HG02642 (cell line): ENCODE measurements at regions not wholly inside any gene's neighbourhood (a gene's known extent, or its start where the extent isn't known, plus 50 kb on each side); places are given as distances from the start of the nearest gene placed in this dataset.
"Not testable (repeated sequence)": the region's sequence is repeated elsewhere in the genome, so short reads cannot be mapped to it uniquely, and the experiment has no call there.

Source experiments
- ATAC-seq: cut with Tn5 transposase; IDR thresholded peaks from one replicate; pipeline ENCODE4 v1.9.1; 2021; ENCODE audit warnings: mild to moderate bottlenecking; ENCODE audit not compliant: unreplicated experiment, poor library complexity

- no peak for ATAC-seq
These were observed 79.4 kb upstream of the SLC25A33 start for GRCh38 chr1:9459816-9460407.

DNA sequence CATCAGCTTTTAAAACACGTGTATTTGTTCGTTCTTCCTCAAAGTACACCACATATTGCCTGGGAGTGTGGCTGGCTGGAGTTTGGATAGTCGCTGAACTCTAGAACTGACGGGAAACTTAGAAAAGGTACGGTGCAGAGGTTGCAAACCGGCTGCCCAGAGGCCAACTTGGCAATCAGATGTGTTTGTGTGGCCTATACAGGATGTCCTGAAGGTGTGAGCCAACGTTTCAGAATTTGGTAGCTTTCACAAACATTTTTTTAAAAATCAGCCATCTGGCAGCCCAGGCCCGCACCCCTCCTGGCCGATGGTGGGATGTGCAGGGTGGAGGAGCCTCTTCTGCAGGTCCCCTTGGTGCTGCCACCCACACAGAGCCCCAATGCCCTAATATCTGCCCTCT, 73.6 kb upstream of the SLC25A33 start:
- no peak for ATAC-seq

GRCh38 chr1:9466780-9467758, 72.2 kb upstream of the SLC25A33 start:
- no peak for ATAC-seq

DNA sequence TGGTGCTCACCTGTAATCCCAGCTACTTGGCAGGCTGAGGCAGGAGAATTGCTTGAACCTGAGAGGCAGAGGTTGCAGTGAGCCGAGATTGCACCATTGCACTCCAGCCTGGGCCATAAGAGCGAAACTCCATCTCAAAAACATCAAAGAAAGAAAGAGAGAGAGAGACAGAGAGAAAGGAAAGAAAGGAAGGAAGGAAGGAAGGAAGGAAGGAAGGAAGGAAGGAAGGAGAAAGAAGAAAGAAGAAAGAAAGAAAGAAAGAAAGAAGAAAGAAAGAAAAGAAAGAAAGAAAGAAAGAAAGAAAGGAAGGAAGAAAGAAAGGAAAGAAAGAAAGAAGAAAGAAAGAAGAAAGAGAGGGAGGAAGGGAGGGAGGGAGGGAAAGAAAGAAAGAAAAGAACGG, 69.4 kb upstream of the SLC25A33 start:
- ATAC-seq, result not testable (repeated sequence)

DNA sequence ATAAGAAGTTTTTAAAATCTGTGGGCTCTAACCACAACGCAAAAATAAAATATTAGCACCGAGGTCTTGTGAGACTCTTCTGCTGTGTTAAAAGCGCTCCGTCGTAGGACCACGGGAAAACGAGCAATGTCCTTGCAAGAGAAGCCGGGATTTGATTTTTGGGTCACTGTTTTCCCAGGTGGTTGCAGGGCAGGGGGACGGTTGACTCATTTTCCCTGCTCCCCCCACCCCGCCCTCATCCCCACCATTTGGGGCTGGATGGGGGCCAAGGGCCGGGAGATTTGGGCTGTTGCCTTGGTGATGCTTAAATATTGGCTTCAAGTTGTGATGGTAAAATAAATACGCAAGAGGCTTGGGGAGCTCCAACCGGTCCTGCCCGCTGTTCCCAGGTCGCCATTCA, 67.6 kb upstream of the SLC25A33 start:
- no peak for ATAC-seq

DNA sequence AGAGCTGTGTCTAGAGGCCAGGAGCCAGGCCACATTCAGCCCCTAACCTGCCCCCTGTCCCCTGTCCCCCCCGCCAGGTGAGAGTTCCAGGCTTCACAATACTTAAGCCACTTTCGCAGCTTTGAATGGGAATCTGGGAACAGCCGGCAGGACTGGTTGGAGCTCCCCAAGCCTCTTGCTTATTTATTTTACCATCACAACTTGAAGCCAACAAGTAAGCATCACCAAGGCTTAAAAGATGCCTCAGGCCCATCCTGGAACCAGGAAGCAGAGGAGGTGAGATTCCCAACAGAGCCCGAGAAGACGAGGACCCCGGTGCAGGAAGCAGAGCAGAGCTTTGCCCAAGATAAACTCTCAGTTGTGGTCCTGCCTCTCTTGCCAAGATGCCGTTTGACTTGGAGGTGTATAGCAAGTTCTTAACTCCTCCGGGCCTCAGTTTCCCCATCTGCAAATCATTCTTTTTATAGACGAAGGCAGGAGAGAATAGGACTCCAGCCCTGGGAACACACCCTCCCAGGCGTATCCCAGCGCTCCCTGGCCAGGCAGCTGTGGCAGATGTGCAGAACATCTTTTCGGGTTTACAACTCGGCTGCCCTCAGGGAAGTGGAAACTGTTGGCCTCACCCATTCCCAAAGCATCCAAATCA, 66.8 kb upstream of the SLC25A33 start:
- ATAC-seq, result no peak

DNA sequence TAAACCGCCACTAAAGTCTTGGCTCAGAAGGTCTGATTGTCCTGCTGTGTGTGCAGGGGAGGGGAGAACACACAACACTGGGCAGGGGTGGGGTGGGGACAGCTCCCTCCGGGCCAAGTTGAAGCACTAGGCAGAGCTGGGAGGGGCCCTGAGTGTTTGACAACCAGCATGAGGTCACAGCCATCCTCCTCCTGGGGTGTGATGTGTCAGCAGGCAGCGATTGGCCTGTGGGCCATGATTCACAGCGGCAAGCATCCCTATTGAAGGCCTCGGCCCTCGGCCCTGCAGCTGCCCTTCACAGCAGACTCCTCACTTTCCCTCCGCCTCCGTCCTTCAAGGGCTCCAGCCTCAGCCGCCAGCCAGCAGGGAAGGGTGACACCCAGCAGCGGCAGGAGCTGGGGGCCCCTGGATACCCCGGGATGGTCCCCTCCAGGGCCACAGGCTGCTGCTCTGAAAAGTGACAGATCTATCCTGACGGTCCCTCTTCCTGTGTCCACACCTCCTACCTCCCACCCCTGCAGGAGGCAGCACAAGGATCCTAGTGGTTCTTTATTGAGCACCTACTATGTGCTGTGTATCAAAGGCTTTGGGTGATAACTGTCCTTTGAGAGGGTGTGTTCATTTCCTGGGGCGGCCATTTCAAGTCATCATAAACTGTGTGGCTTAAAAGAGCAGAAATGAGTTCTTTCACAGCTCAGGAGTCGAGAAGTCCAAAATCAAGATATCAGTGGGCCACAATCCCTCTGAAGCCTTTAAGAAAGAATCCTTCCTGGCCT, 66.0 kb upstream of the SLC25A33 start:
- no peak for ATAC-seq

- no peak for ATAC-seq
These were observed 64.1 kb upstream of the SLC25A33 start for GRCh38 chr1:9475061-9475627.

DNA sequence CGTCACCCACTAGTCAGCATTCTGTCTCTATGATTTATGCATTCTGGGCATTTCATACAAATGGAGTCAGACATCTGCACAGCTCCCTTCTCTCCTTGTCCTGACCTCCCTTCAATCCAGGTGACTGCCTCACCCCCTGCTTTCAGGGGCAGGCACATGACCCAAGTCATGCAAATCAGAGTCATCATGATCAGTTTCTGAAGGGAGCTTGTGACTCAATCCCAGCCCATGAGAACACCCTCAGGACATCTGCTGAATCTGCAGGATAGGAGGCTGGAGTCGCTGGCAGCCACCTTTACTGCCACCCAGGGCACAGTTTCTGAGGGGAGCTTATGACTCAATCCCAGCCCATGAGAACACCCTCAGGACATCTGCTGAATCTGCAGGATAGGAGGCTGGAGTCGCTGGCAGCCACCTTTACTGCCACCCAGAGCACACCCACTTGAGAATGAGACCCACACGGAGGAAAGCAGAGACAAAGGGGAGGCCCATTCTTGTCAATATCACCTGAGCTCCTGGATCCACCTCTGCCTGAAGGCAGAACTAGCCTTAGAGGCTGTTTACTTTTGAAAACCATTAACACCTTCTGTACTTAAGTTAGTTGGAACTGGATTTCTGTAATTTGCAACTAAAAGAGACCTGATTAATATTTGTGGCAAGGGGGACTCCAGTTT, 62.3 kb upstream of the SLC25A33 start:
- no peak for ATAC-seq

GRCh38 chr1:9477535-9477934, 61.7 kb upstream of the SLC25A33 start:
- no peak for ATAC-seq

GRCh38 chr1:9478021-9478420, 61.2 kb upstream of the SLC25A33 start:
- no peak for ATAC-seq

- ATAC-seq, result no peak
These were observed 58.2 kb upstream of the SLC25A33 start for GRCh38 chr1:9481048-9481447.

- ATAC-seq, result no peak
These were observed 56.9 kb upstream of the SLC25A33 start for GRCh38 chr1:9482403-9482802.

DNA sequence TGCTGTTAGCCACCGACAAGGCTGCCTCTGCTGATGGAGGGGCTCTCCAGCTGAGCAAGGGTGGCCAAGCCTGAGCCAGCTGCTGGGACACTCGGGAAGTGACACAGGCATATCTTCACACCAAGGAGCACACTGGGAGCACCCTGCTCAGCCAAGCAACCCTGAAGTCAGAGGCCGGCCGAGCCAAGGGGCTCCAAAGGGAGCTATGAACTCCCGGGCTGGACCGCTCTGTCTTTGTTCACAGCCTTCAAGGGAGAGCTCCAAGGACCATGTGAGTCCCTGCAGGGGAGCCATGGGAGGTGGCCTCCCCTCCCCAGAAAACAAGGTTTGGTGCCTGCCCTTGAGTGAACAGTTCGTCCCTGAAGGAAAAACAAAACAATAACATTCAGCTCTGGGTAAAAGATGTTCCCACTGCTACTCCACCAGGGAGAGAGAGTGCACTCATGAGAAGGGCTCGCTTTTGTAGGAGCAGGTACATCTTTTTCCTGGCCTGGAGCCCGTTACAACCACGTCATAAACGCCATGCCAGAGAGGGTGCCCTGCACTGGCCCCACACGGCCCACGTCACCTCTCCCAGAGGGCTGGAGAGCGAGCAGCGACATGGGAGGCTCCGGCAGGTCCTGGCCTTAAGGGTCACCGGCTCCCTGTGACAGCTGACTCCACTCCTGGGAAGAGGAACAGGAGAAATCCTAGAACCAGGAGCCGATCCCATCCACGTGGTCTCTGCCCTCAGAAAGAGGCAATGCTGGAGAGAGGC, 56.3 kb upstream of the SLC25A33 start:
- ATAC-seq, result no peak

- no peak for ATAC-seq
These were observed 52.7 kb upstream of the SLC25A33 start for GRCh38 chr1:9486466-9487140.
